Skin epidermis (tissue), 12 donors: ENCODE measurements at regions not wholly inside any gene's neighbourhood (a gene's known extent, or its start where the extent isn't known, plus 50 kb on each side); places are given as distances from the start of the nearest gene placed in this dataset.

ENCODE experiments used
- H3K27ac ChIP-seq, 21 experiments: fragments of 200-600 bp; sonication (generic) in 11 of 21; one replicate each; pipeline ENCODE4 v1.5.0; 2020; ENCODE audit warnings: mild to moderate bottlenecking in 3 of 21, inconsistent platforms in 2 of 21, moderate library complexity in 2 of 21
- H3K4me3 ChIP-seq, 7 experiments: fragments of 200-600 bp; sonication (generic) in 2 of 7; one replicate each; pipeline ENCODE4 v1.5.0; 2020; ENCODE audit warnings: inconsistent platforms in 2 of 7, mild to moderate bottlenecking in 2 of 7, moderate library complexity in 1 of 7

GRCh38 chr10:107303203-107303602, 138.7 kb upstream of the SORCS1 start:
- Histone ChIP-seq H3K4me3 (no peak overlapping the region), H3K27ac (no peak overlapping the region)

- Histone ChIP-seq H3K27ac (no peak overlapping the region), H3K4me3 (no peak overlapping the region)
Observed at GRCh38 chr10:107299606-107300005, 135.1 kb upstream of the SORCS1 start.

- H3K27ac ChIP-seq = no peak overlapping the region
Observed at GRCh38 chr10:107284187-107284586, 119.7 kb upstream of the SORCS1 start.

GRCh38 chr10:107280293-107280692, 115.8 kb upstream of the SORCS1 start:
- Histone ChIP-seq H3K27ac (no peak overlapping the region), H3K4me3 (no peak overlapping the region)

More at GRCh38 chr10:107284187-107284586, 119.7 kb upstream of the SORCS1 start:
- H3K4me3 ChIP-seq = no peak overlapping the region

- no peak overlapping the region for H3K27ac ChIP-seq
- no peak overlapping the region for H3K4me3 ChIP-seq
Observed at GRCh38 chr10:107277591-107277990, 113.1 kb upstream of the SORCS1 start.

GRCh38 chr10:107275806-107276205, 111.3 kb upstream of the SORCS1 start:
- no peak overlapping the region for H3K27ac ChIP-seq

GRCh38 chr10:107269626-107270025, 105.1 kb upstream of the SORCS1 start:
- Histone ChIP-seq H3K4me3 (no peak overlapping the region), H3K27ac (no peak overlapping the region)

More at GRCh38 chr10:107275806-107276205, 111.3 kb upstream of the SORCS1 start:
- H3K4me3 ChIP-seq = no peak overlapping the region

GRCh38 chr10:107264742-107265141, 100.2 kb upstream of the SORCS1 start:
- Histone ChIP-seq H3K27ac (no peak overlapping the region), H3K4me3 (no peak overlapping the region)

- Histone ChIP-seq H3K27ac (no peak overlapping the region), H3K4me3 (no peak overlapping the region)
Observed at GRCh38 chr10:107244122-107244521, 79.6 kb upstream of the SORCS1 start.

GRCh38 chr10:107238275-107238674, 73.8 kb upstream of the SORCS1 start:
- no peak overlapping the region for H3K27ac ChIP-seq
- no peak overlapping the region for H3K4me3 ChIP-seq

GRCh38 chr10:107232013-107232412, 67.5 kb upstream of the SORCS1 start:
- Histone ChIP-seq H3K4me3 (no peak overlapping the region), H3K27ac (no peak overlapping the region)

GRCh38 chr10:107230887-107231286, 66.4 kb upstream of the SORCS1 start:
- Histone ChIP-seq H3K4me3 (no peak overlapping the region), H3K27ac (no peak overlapping the region)

- Histone ChIP-seq H3K27ac (no peak overlapping the region), H3K4me3 (no peak overlapping the region)
Observed at GRCh38 chr10:107215681-107216080, 51.2 kb upstream of the SORCS1 start.
